Neural crest cell (in vitro differentiated cells): ENCODE measurements at regions not wholly inside any gene's neighbourhood (a gene's known extent, or its start where the extent isn't known, plus 50 kb on each side); places are given as distances from the start of the nearest gene placed in this dataset.

Experiments used
- DNase-seq: peaks from one replicate; pipeline ENCODE4 v3.0.0; 2021; ENCODE audit warnings: low read depth, mixed read lengths, low spot score
- H3K27ac Mint-ChIP-seq: one replicate; pipeline ENCODE4 v1.8.0; 2021; ENCODE audit warnings: mild to moderate bottlenecking, mixed read lengths; ENCODE audit not compliant: unreplicated experiment
- H3K27me3 Mint-ChIP-seq: 2 replicates; pipeline ENCODE4 v1.8.0; 2021; ENCODE audit warnings: low read depth, mild to moderate bottlenecking, mixed read lengths
- H3K36me3 Mint-ChIP-seq: 2 replicates; pipeline ENCODE4 v1.8.0; 2021; ENCODE audit warnings: low read depth, mild to moderate bottlenecking, mixed read lengths
- H3K4me1 Mint-ChIP-seq: 2 replicates; pipeline ENCODE4 v1.8.0; 2021; ENCODE audit warnings: mixed read lengths
- H3K4me3 Mint-ChIP-seq: one replicate; pipeline ENCODE4 v1.8.0; 2021; ENCODE audit warnings: mild to moderate bottlenecking, mixed read lengths
- H3K9me3 Mint-ChIP-seq: 2 replicates; pipeline ENCODE4 v1.8.0; 2021; ENCODE audit warnings: mixed read lengths
- TF ChIP-seq, protein P1 (sequence below): fragments of 200-600 bp; sonication (generic); conservative IDR thresholded peaks from 2 replicates; pipeline ENCODE4 v1.5.0; 2021; ENCODE audit warnings: antibody characterized with exemption, mild to moderate bottlenecking

DNA sequence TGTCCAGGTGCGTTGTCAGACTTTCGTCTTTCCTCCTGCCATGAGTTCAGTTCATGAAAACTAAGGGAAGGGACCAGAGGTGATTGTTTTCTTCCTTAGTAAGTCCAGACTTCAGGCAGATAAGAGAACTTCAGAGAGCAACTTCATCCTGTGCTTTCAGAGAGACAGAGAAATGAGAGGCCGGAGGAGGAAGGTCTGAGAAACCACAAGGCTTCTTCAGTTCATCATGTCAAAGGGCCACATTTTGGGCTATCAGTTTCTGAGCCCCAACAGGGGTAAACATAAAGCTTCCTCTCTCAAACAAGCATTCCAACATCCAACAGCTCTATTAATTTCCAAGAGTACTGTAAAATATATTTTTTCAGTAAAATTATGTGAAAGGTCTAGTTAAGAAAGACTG, 668.4 kb upstream of the NRP1 start:
- DNase-seq, result no peak
- Mint-ChIP-seq H3K27ac (no peak overlapping the region), H3K36me3 (no peaks in the 10 kb centered on the region), H3K9me3 (no peaks in the 10 kb centered on the region), H3K27me3 (peaks cover 16% of the 10 kb centered on the region), H3K4me3 (no peak overlapping the region), H3K4me1 (peaks cover 33% of the 10 kb centered on the region)
- TF ChIP-seq, protein P1, sequence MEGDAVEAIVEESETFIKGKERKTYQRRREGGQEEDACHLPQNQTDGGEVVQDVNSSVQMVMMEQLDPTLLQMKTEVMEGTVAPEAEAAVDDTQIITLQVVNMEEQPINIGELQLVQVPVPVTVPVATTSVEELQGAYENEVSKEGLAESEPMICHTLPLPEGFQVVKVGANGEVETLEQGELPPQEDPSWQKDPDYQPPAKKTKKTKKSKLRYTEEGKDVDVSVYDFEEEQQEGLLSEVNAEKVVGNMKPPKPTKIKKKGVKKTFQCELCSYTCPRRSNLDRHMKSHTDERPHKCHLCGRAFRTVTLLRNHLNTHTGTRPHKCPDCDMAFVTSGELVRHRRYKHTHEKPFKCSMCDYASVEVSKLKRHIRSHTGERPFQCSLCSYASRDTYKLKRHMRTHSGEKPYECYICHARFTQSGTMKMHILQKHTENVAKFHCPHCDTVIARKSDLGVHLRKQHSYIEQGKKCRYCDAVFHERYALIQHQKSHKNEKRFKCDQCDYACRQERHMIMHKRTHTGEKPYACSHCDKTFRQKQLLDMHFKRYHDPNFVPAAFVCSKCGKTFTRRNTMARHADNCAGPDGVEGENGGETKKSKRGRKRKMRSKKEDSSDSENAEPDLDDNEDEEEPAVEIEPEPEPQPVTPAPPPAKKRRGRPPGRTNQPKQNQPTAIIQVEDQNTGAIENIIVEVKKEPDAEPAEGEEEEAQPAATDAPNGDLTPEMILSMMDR, result no peak

DNA sequence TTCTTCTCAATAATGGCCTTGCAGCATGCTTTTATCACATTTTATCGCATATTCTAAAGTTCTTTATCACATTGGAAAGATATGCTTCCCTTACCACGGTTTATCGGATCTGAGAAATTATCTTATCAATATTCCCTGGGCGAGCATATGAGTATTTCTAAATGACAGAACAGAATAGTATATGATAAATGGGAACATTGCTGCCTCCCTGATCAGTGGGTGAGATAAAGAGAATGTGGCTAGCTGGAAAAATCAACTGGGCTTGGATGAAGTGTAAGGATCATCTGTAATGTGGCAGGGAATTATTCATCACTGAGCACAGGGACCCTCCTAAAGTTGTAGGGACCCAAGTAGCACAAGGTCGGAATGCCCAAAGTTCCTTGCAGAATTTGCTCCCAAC, 667.4 kb upstream of the NRP1 start:
- TF ChIP-seq, protein P1, result no peak
- no peak for DNase-seq
- no peaks in the 10 kb centered on the region for H3K9me3 Mint-ChIP-seq
- H3K27me3 Mint-ChIP-seq, result peaks cover 16% of the 10 kb centered on the region
- H3K4me3 Mint-ChIP-seq, result no peak overlapping the region
- peaks cover 33% of the 10 kb centered on the region for H3K4me1 Mint-ChIP-seq
- no peaks in the 10 kb centered on the region for H3K36me3 Mint-ChIP-seq
- H3K27ac Mint-ChIP-seq, result no peak overlapping the region

DNA sequence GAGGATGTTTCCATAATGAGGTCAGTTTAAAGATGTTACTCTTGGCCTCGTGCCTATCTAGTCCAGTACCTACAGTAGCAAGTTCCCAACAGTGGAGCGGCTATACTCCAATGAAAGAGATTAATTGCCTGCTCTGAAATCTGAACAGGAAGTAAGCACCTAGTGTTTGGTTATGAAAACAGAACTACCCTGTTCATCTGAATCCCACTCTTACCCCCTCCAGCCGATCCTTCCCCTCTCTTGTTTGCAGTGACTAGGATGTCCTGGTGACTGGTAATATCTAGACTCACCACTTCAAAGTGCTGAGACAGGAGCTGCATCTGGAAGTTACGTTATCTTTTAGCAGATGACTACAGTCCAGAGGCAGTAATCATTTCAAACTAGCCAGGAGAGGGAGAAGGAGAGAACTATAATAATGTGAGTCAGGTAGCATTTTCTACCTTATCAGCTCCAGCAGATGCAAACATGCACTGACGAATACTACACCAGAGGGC, 666.7 kb upstream of the NRP1 start:
- peaks cover 33% of the 10 kb centered on the region for H3K4me1 Mint-ChIP-seq
- peaks cover 16% of the 10 kb centered on the region for H3K27me3 Mint-ChIP-seq
- no peak for DNase-seq
- H3K36me3 Mint-ChIP-seq, result no peaks in the 10 kb centered on the region
- TF ChIP-seq, protein P1, result no peak
- H3K9me3 Mint-ChIP-seq, result no peaks in the 10 kb centered on the region
- no peak overlapping the region for H3K4me3 Mint-ChIP-seq
- no peak overlapping the region for H3K27ac Mint-ChIP-seq

DNA sequence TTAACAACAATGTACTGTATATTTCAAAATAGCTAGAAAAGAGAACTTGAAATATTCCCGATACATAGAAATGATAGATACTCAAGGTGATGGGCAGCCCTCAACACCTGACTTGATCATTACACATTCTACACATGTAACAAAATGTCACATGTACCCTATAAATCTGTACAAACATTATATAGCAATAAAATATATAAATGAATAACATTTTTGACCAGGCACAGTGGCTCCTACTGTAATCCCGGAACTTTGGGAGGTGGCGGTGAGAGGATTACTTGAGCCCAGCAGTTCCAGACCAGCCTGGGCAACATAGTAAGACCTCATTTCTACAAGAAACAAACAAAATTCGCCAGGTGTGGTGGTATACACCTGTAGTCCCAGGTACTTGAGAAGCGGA, 659.5 kb upstream of the NRP1 start:
- TF ChIP-seq, protein P1, result no peak
- no peak for DNase-seq
- Mint-ChIP-seq H3K4me1 (peaks cover 4% of the 10 kb centered on the region), H3K4me3 (no peak overlapping the region), H3K36me3 (no peaks in the 10 kb centered on the region), H3K27me3 (no peaks in the 10 kb centered on the region), H3K9me3 (peaks cover 8% of the 10 kb centered on the region), H3K27ac (no peak overlapping the region)

DNA sequence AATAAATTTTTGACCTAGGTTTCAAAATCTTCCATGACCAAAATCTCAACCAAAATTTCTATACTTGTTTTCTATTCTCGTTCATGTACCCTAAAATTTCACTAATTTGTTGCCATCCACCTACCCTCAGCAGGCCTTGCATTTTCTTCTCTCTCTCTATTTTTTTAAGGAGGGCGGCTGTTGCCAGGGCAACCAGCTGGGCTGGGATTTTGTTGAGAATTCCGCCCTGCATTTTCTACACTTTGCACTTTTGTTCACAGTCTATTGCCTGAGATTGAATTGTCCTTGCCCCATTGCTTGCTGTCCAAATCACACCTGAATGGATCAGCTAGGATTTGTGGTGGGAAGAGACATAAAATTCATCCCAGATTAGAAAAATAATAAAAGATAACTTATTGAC, 657.5 kb upstream of the NRP1 start:
- Mint-ChIP-seq H3K27ac (no peak overlapping the region), H3K4me1 (peaks cover 4% of the 10 kb centered on the region), H3K27me3 (no peaks in the 10 kb centered on the region), H3K9me3 (peaks cover 14% of the 10 kb centered on the region), H3K36me3 (no peaks in the 10 kb centered on the region), H3K4me3 (no peak overlapping the region)
- DNase-seq, result no peak
- TF ChIP-seq, protein P1, result no peak

DNA sequence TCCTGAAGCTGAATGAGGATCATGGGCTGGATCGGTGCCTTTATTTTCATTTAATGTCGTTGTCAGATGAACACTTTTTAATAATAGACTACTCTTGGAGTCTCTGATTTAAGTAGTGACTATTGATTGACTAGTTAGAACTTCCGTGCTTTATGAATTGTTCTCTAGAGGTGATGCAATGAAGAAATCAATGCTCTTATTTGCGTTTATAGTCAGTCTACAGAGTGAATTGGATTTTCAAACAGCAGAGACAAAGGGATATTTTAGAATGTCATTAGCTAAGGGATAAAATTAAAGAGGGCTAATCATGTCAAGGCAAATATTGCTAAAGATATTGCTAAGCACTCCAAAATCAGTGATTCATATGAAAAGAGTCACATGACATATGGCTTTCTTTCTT, 652.0 kb upstream of the NRP1 start:
- TF ChIP-seq, protein P1, result no peak
- H3K27ac Mint-ChIP-seq, result no peak overlapping the region
- no peaks in the 10 kb centered on the region for H3K36me3 Mint-ChIP-seq
- peaks cover 21% of the 10 kb centered on the region for H3K9me3 Mint-ChIP-seq
- no peaks in the 10 kb centered on the region for H3K27me3 Mint-ChIP-seq
- peaks cover 22% of the 10 kb centered on the region for H3K4me1 Mint-ChIP-seq
- DNase-seq, result no peak
- H3K4me3 Mint-ChIP-seq, result no peak overlapping the region
